Hepatic stellate cell (primary cell): ENCODE measurements at regions not wholly inside any gene's neighbourhood (a gene's known extent, or its start where the extent isn't known, plus 50 kb on each side); places are given as distances from the start of the nearest gene placed in this dataset.

Source experiments
- DNase-seq: peaks from one replicate; pipeline ENCODE4 v3.0.0; 2011; ENCODE audit warnings: low spot score

DNA sequence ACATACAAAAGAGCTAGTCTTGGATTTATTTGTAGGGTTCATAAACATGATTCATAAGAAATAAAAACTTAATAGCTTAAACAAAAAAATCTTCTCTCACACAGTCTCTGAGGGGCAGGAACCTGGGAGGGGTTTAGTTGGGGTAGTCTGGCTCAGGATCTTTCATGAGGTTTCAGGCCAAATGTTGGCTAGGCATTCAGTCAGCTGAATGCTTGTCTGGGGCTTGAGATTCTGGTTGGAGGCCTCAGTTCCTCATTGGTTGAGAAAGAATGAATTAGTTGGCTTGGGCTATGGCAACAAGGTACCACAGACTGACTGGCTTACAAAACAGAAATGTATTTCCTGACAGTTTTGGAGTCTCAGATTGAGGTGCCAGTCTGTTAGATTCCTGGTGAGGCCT lies 74.3 kb downstream of the ANKRD7 start:
- DNase-seq = no peak

DNA sequence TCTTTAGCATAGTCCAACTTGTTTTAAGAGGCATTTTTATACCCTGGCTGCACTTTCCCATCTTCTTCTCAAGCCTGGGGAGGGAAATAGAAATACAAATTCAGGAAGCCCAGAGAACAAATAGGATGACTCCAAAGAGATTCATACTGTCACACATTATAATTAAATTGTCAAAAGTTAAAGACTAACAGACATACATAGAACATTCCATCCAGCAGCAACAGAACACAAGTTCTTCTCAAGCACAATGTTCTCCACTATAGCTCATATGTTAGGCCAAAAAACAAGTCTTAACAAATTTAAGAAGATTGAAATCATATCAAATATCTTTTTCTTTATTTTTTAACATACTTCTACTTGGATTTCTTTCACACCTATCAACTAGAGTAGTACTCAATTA lies 75.7 kb downstream of the ANKRD7 start:
- no peak for DNase-seq

DNA sequence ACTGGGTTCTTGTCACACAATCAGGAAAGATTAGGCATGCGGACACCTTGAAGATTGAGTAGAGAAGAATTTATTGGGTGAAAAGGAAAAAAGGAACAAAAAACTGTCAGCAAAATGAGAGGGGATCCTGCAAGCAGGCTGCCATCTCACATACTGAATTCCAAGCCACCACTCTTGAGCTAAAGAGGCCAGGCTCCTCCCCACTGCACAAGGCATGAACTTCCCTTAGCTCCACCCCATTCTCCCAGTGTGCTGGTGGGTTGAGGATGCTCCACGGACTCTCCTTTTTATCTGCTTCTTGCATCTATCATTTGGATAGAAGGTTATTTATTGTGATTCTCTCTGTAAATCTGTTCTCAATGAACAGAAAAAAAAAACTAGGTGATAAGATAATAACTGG lies 79.6 kb downstream of the ANKRD7 start:
- no peak for DNase-seq

DNA sequence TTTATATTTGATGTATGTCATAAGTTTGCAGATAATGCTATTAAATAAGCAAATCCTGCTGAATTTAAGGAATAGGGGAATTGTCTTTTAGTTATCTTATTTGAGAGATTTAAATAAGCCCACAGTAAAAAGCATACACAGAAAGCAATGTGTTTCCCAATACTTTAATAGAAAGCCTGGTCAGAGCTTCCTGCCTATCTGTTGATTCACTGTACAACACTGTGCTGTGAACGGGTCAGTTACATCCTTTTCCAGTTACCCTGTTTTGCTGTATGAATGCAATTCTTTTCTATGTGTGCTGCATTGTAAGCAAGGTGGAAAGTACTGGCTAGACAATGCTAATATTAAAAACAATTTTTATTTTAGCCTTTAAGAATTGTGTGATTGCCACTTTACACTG lies 81.2 kb downstream of the ANKRD7 start:
- DNase-seq = no peak

DNA sequence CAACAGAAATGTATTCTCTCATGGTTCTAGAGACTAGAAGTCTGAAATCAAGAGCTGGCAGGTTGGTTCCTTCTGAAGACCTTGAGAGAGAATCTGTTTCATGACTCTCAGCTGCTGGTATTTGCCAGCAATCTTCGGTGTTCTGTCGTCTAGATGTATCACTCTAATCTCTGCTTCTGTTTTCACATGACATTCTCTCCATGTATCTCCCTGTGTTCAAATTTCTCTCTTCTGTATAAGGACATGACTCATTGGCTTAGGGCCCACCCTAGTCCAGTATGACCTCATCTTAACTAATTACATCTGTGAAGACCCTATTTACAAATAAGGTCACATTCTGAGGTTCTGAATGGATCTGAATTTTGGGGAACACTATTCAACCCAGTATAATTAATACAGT lies 82.3 kb downstream of the ANKRD7 start:
- DNase-seq = no peak

DNA sequence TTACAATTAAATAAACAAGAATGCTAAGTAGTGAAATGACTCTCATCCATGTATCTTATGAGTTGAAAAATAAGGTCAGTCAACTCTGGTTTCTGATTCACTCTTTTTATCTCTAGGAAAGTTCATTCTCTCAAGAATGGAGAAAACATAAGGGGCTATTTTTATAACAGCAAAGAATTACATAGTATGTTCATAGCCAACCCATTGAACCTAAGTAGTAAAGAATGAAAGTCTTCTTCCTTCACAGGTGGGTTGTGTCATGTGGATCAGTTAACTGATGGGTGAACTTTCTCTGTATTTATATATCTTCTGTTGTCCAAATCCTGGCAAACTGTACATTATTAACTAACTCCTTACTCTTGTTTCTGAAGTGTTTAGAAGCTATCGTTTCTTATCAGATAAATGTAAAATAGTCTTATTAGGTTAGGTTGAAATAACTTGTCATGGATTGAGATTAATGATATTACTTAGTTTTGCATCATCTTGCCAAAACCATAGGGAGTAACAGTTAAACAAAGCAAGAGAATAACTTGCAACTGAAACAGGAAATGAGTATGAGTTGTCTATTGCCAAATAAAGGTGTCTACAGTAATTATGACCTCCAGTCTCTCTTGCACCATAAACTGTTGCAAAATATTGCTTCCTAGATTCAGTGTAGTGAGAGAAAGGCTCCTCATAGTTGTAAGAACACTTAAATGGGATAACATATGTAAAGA lies 86.8 kb downstream of the ANKRD7 start:
- no peak for DNase-seq

DNA sequence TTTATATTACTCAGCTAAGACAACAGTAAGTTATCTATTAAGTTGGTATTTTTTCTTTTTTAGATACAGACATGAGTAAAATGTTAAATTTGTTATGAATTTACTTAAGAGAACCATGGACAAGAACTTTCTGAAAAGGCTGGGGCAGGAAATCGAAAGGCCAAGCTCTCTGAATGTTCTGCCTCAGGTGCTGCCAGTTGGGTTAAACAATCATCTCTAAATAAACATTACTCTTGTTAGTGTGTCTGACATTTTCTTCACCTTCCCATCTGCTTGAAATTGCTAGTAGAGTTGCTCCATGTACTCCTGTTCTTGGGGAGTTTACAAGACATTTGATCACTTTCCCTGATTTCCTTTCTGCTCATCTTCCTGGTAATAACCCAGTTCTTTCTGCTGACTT lies 87.5 kb downstream of the ANKRD7 start:
- DNase-seq = no peak

DNA sequence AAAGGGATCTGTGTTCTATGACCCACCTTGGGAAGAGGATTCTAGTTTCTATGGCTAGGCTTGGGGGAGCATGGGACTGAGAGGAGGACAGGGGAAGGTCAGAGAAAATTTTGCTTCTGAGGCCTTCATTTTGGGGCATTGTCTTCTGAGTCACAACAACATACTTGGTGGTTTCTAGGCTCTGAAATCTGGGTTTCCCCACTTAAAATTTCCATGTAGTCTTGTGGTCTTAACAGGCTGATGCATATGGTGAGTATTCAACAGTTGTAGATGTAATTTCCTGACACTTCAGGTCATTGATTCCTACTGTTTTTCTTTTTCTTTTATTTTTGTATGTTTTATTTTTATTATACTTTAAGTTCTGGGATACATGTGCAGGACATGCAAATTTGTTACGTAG lies 88.5 kb downstream of the ANKRD7 start:
- no peak for DNase-seq

DNA sequence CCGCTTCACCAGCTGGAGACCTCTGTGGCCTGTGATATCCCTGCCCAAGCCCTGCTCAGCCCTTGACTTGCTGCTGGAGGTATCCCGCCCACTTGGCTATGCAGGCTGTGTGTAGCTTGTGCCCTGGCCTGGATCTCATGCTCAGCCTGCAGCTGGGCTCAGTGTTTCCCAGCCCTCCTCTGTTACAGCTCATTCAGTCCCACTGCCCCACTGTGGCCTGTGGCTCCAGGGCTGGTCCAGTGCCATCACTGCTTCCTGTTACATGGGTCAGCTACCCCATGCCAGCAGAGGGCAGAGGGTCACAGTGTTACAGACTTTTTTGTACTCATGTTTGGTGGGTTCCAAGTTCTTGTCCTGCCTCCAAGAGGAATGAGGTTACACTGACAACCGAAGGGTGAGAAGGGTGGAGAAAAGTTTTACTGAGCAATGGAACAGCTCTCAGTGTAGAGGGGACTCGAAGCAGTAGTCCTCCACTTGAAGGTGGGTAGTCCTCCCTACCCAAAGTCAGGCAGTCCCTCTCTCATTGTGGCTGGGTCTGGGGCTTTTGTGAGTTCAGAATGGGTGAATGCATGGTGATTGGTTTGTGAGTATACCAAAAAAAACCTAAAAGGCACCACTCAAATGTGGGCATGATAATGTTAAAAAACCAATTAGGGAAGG lies 100.4 kb downstream of the ANKRD7 start:
- DNase-seq = no peak

DNA sequence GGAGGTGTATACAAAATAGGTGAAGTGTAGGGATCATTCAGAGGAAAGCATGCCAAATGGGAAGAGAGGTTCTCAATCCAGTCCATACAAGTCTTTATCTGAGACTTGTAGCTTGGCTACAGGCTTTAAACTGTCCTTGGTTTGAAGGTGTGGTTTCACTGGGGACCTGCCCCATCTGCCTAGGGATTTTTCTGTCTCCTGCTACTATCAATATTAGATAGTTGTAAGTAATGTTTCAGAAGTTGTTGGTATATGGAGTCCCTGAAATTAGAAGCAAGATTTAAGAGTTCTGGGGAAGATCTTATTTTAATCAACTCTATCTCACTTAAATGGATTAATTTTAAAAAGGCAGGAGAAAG lies 100.9 kb downstream of the ANKRD7 start:
- DNase-seq = no peak

DNA sequence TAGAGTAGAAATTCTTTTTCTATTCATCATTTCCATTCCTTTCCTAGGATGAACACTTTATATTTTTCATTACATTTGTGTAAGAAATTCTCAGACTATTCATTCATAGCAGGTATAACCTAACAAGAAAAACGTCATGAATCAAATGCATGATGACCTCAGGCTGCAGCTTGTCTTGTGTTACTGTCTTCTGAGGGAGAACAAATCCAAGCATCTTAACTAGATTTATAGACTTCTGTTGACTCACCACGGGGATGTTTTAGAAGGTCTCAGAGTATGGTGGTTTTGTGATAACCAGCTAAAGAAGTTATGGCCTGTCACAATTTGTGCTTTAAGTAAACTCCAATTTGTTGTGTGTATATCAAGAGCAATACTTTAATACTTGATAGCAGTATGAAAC lies 102.7 kb downstream of the ANKRD7 start:
- no peak for DNase-seq

DNA sequence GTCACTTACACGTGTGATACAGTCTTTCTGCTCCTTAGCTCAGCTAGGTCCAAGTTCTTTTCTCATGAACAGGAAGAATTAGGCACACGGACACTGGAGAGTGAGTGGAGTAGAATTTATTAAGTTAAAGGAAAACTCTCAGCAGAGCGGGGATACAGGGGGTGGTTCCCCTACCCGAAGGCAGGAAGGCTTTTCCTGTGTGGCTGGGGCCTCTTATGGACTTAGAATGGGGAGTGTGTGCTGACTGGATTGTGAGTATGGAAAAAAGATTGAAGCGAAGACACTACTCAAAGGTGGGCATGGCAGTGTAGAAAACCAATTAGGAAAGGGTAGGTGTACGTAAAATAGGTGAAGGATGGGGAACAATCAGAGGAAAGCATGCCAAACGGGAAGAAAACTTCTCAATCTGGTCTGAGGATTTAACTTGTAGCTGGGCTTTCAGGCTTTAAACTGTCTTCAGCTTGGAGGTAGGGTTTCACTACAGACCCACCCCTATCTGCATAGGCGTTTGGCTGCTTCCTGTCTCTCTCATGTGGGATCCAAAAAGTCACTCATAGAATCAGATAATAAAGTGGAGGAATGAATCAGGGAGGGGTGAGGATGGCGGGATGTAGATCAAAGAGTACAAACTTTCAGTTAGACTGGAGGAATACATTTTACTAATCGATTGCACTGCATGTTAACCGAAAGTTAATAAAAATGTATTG lies 104.2 kb downstream of the ANKRD7 start:
- DNase-seq = no peak

DNA sequence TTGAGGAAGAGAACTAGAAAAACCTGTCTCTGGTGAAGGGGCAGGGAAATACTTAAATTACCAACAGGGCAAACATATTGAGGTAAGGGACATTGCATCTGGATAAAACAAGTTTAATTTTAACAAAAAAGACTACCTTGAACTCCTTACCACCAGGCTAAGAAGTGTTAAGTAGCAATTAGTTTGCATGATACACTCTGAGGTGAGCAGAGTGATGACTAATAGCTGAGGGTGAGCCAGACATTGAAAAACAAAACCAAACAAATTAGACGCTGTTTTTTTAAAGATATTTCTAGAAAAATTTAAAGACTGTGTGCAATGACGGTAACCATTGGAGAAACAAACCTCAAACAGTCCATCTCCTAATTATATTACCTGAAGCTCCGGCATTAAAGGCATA lies 105.9 kb downstream of the ANKRD7 start:
- DNase-seq = no peak

DNA sequence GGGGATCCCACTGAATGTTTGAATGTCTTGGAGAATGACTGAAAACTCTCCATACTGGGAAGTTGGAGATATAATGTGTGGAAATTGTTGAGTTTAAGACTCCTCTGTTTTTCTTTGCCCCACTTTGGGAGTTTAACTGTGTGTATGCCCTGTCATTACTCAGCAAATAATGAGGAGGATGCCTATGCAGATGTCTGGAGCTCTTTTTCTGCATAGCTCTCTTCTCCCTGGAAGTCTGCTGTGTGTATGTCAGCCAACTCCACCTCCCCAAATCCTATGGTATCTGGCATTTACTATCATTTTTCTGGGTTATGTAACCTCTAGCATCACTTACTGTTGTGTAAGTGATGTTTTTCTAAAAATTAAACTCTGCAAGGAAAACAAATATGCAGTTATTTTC lies 122.2 kb downstream of the ANKRD7 start:
- no peak for DNase-seq

DNA sequence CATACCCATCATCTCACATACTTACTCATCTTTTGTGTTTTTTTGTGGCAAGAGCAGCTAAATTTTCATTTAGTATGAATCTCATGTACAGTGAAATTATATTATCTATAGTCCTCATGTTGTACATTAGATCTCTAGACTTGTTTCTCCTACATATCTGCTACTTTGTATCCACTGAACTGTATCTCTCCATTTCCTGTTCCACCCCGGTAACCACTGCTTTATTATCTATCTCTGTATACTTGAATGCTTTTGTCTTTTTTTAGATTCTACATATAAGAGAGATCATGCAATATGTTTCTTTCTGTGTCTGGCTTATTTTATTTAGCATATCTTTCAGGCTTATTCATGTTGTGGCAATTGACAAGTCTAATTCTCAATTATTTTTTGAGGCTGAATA lies 125.1 kb downstream of the ANKRD7 start:
- no peak for DNase-seq

DNA sequence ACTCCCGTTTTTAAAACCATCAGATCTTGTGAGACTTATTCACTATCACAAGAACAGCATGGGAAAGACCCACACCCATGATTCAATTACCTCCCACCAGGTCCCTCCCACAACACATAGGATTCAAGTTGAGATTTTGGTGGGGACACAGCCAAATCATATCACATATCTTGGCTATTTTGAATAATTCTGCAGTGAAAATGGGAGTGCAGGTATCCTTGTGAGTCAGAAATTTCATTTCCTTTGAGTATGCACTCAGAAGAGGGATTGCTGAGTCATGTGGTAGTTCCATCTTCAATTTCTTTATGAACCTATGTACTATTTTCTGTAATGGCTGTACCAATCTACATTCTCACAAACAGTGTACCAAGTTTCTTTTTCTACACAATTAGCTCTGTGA lies 125.8 kb downstream of the ANKRD7 start:
- DNase-seq = no peak

DNA sequence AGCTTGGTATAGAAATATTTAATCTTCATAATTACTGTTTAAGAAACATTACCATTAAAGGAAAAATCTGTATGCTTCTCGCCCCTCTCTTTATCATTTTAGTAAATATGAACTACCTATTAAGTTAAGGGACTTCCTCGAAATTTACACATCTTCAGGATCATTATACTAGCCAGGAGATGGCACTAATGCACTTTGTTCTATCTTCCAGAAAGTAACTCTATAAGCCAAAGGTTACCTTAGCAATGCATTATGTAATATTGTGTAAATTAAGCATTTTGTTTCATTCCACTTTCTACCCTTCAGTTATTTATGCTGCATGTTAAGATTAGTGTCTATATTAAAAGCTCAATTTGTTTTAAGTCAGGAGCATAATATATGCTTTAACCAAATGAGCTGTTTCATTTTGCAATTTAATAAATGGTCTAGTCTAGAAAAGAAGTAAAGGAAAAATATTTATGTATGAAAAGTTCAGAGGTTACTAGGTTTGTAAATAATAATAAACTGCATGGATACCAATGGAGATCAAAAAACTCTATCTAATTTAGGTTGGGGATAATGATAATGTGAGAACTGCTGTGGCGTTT lies 128.5 kb downstream of the ANKRD7 start:
- no peak for DNase-seq

DNA sequence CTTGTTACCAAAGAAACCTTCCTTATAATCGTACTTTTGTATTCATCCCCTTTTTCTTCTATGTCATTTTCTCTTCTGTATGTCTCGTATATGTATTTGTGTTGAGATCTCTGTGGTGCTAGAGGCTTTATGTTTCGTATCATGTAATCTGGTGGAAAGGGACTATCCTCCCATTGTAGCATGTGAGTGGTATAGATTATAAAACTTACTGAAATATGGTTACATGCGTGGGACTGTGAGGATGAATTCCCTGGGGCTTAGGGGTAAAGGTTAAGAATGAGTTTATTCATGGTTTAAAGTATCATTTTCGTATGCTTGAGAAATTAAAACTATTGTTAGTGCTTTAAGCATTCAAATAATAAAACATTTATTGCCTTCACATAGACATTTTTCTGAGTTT lies 141.9 kb downstream of the ANKRD7 start:
- no peak for DNase-seq

DNA sequence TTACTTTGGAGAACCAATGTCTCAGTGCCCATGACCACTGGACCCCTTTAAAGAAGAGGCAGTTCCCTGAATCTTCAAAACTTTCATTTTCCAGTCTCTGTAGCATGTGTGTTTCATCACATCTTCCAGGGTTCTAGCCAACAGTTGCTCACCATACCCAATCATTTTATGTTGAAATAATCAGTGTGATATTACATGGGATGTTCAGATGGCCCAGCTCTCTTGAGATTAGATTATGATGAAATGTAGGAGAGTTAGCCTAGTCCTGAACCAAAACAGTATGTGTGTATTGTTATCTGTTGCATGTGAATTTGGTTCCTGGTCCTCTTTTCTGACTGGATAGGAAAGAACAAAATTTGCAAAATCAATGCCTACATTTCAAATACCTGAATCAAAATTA lies 144.5 kb downstream of the ANKRD7 start:
- no peak for DNase-seq

DNA sequence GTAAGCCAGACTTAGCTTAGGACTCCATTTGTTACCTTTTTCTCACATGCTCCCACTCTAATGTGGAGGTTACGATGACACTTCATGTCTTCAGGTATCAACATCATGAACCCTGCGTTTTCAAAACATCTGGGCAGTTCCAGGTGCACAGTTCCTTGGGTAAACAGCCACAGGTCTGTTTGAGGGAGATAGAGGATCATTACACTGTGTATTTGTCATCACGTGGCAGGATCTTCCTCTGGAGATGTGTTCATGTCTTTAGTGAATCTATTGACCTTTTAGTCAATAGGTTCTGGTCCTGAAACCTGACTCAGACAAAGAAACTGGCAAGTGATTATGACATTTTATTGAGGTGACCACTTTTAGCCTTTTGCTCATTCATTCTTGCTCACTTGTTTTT lies 145.5 kb downstream of the ANKRD7 start:
- no peak for DNase-seq

DNA sequence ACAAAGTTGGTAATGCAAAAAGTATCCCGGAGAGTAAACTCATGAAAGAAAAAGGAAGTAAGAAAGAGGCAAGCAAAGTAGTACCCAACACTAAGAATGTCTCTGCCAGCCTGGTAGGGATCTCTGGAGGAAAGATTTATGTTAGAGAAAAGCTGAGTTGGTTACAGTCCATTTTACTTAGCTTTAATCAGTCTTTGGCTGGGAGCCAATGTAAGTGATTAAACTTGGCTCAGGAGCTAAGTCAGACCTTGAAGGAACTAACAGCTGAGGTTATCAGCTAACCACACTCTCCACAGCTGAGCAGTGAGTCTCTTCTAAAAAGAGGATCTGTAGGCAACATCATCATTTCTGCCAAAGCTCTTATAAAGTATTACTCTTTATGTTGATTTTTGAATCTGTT lies 148.0 kb downstream of the ANKRD7 start:
- no peak for DNase-seq

DNA sequence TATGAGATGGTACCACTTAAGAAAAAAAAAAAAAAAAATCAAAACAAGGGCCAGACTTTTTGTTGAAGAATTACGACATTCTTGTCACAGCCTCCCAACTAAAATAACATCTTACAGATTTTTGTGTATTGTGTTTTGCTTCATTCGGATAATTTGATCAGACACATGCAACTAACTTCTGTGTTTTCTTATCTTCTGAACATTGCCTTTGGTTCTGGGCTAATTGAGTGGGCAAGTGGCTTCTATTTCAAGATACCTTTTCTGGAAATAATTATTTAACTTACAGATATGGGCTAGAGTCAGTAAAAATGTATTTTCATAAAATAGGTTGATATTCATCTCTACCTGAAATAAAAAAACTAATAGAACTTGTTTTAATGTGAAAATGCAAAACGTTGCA lies 165.1 kb downstream of the ANKRD7 start:
- DNase-seq = no peak

DNA sequence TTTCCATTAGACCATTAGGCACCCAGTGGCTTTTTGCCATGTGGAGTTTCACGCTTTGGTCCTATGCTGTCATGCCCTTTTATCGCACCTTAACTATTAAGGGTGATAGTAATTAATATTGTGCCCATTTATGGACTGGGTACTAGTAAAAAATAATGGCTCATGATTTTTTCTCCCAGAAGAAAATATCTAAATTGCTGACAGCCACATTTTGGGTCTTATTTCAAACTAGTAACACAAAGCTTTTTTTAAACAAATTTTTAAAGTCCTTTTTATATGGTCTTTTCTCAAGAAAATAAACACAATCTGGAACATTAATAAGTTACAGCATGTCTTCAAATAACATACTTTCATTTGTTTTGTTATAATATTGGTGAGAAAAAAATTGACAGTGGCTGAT lies 179.7 kb downstream of the ANKRD7 start:
- no peak for DNase-seq
